GM12865 (cell line): ENCODE measurements at regions not wholly inside any gene's neighbourhood (a gene's known extent, or its start where the extent isn't known, plus 50 kb on each side); places are given as distances from the start of the nearest gene placed in this dataset.

Source experiments
- DNase-seq: peaks from one replicate; pipeline ENCODE4 v3.0.0; 2010; ENCODE audit warnings: low read depth
- H3K4me3 ChIP-seq: 2 replicates; pipeline ENCODE4 v1.5.1; 2011; ENCODE audit warnings: mild to moderate bottlenecking, low read depth, low read length, control low read depth
- CTCF ChIP-seq: IDR thresholded peaks from 2 replicates; pipeline ENCODE4 v1.5.1; 2011; ENCODE audit warnings: low read length, control low read depth, low read depth, inconsistent platforms; ENCODE audit not compliant: insufficient read depth; ENCODE audit errors: missing control alignments

GRCh38 chr1:221437926-221438325 is 304.0 kb downstream of the DUSP10 start:
- no peak for TF ChIP-seq CTCF
- no peak for DNase-seq
- no peak overlapping the region for H3K4me3 ChIP-seq

GRCh38 chr1:221439008-221439746 is 302.7 kb downstream of the DUSP10 start:
- H3K4me3 ChIP-seq, result no peak overlapping the region
- DNase-seq, result peak; percentile 77
- TF ChIP-seq CTCF, result no peak

- no peak overlapping the region for H3K4me3 ChIP-seq
- no peak for TF ChIP-seq CTCF
- peak; percentile 43 for DNase-seq
Observed at GRCh38 chr1:221439747-221440501, 302.0 kb downstream of the DUSP10 start.

GRCh38 chr1:221440658-221441057 is 301.2 kb downstream of the DUSP10 start:
- no peak overlapping the region for H3K4me3 ChIP-seq
- TF ChIP-seq CTCF, result no peak
- peak; percentile 12 for DNase-seq

GRCh38 chr1:221442056-221442455 is 299.8 kb downstream of the DUSP10 start:
- DNase-seq, result no peak
- no peak for TF ChIP-seq CTCF

GRCh38 chr1:221444346-221444745 is 297.5 kb downstream of the DUSP10 start:
- DNase-seq, result no peak
- no peak for TF ChIP-seq CTCF
- no peak overlapping the region for H3K4me3 ChIP-seq

More at GRCh38 chr1:221442056-221442455, 299.8 kb downstream of the DUSP10 start:
- H3K4me3 ChIP-seq, result no peak overlapping the region

- DNase-seq, result no peak
- TF ChIP-seq CTCF, result no peak
- no peak overlapping the region for H3K4me3 ChIP-seq
Observed at GRCh38 chr1:221448585-221449175, 293.2 kb downstream of the DUSP10 start.
